Neural cell (in vitro differentiated cells): ENCODE measurements at regions not wholly inside any gene's neighbourhood (a gene's known extent, or its start where the extent isn't known, plus 50 kb on each side); places are given as distances from the start of the nearest gene placed in this dataset.

Source experiments
- CTCF ChIP-seq: fragments of 450-650 bp; IDR thresholded peaks from 2 replicates; pipeline ENCODE4 v1.5.1; 2014; ENCODE audit warnings: antibody characterized with exemption, mild to moderate bottlenecking, moderate library complexity; ENCODE audit not compliant: poor library complexity, severe bottlenecking
- POLR2AphosphoS5 ChIP-seq: IDR thresholded peaks from 2 replicates; pipeline ENCODE4 v1.6.1; 2012

- TF ChIP-seq CTCF = no peak
- TF ChIP-seq POLR2AphosphoS5 = no peak
Observed at GRCh38 chrX:26783512-26784225, 567.7 kb downstream of the MAGEB5 start.
